ENCODE measurements at regions not wholly inside any gene's neighbourhood (a gene's known extent, or its start where the extent isn't known, plus 50 kb on each side); places are given as distances from the start of the nearest gene placed in this dataset.
A peak's percentile ranks its signal among the peaks of the same experiment; 100 is the strongest.

GRCh38 chr3:72597043-72597442 is 251.2 kb downstream of the SHQ1 start:
- POLR2A ChIA-PET (ENCODE audit: unreplicated experiment), result no interaction called here
- no peaks in the 10 kb centered on the region for H4K20me1 ChIP-seq (ENCODE audit: insufficient read depth)

GRCh38 chr3:72595927-72596610 is 252.2 kb downstream of the SHQ1 start:
- TF ChIP-seq CTCF (conservative IDR thresholded peaks at IDR 0.05) (no peak), EZH2 (IDR thresholded peaks at IDR 0.05; ENCODE audit: low read depth) (no peak)
- Histone ChIP-seq H3K79me2 (ENCODE audit: low read depth) (no peaks in the 10 kb centered on the region), H3K36me3 (ENCODE audit: low read depth) (no peaks in the 10 kb centered on the region), H3K4me3 (no peak overlapping the region), H4K20me1 (ENCODE audit: insufficient read depth) (no peaks in the 10 kb centered on the region), H3K9me3 (ENCODE audit: insufficient read depth, low read depth) (no peaks in the 10 kb centered on the region), H3K27me3 (ENCODE audit: insufficient read depth, low read depth) (no peaks in the 10 kb centered on the region), H2AFZ (no peak overlapping the region), H3K4me2 (no peak overlapping the region), H3K9me2 (ENCODE audit: insufficient read depth) (no peaks in the 10 kb centered on the region), H3F3A (ENCODE audit: insufficient read depth, low read depth) (peaks cover 13% of the 10 kb centered on the region; the same call in 1 of the 2 replicates), H3K4me1 (replicated peaks; ENCODE audit: insufficient read depth) (peaks cover 15% of the 10 kb centered on the region), H3K27ac (no peak overlapping the region)
- BruUV-seq (replicated peaks), result no TSS peak
- ChIA-PET CTCF (no interaction called here), POLR2A (ENCODE audit: unreplicated experiment) (no interaction called here)
- DNase-seq, result peak in 1 of 2 experiments; percentile 27
- intact Hi-C loops (cut with micrococcal nuclease; ENCODE audit: unreplicated experiment), result loop anchor here (10.0 kb wide), 1 partner anchor 111 kb away; no protein-coding TSS in a partner anchor

More at GRCh38 chr3:72597043-72597442, 251.2 kb downstream of the SHQ1 start:
- H3K4me3 ChIP-seq, result no peak overlapping the region
- H3K27me3 ChIP-seq (ENCODE audit: insufficient read depth, low read depth), result no peaks in the 10 kb centered on the region
- H3K9me2 ChIP-seq (ENCODE audit: insufficient read depth), result no peaks in the 10 kb centered on the region
- no TSS peak for BruUV-seq (replicated peaks)
- no peaks in the 10 kb centered on the region for H3K79me2 ChIP-seq (ENCODE audit: low read depth)
- intact Hi-C loops (cut with micrococcal nuclease; ENCODE audit: unreplicated experiment), result loop anchor here (10.0 kb wide), 1 partner anchor 112 kb away; no protein-coding TSS in a partner anchor
- peaks cover 5% of the 10 kb centered on the region for H3K4me1 ChIP-seq (replicated peaks; ENCODE audit: insufficient read depth)
- no peaks in the 10 kb centered on the region for H3K9me3 ChIP-seq (ENCODE audit: insufficient read depth, low read depth)
- no peak for DNase-seq
- H3K4me2 ChIP-seq, result no peak overlapping the region
- H3K27ac ChIP-seq, result no peak overlapping the region
- no peak overlapping the region for H2AFZ ChIP-seq
- TF ChIP-seq EZH2 (IDR thresholded peaks at IDR 0.05; ENCODE audit: low read depth), result no peak
- TF ChIP-seq CTCF (conservative IDR thresholded peaks at IDR 0.05), result no peak
- H3K36me3 ChIP-seq (ENCODE audit: low read depth), result no peaks in the 10 kb centered on the region
- H3F3A ChIP-seq (ENCODE audit: insufficient read depth, low read depth), result peaks cover 4% of the 10 kb centered on the region; the same call in 1 of the 2 replicates
- CTCF ChIA-PET, result no interaction called here

- no peak overlapping the region for H2AFZ ChIP-seq
- no peak overlapping the region for H3K27ac ChIP-seq
- ChIA-PET POLR2A (ENCODE audit: unreplicated experiment) (no interaction called here), CTCF (no interaction called here)
- peaks cover 13% of the 10 kb centered on the region; the same call in 1 of the 2 replicates for H3F3A ChIP-seq (ENCODE audit: insufficient read depth, low read depth)
- no peak for TF ChIP-seq EZH2 (IDR thresholded peaks at IDR 0.05; ENCODE audit: low read depth)
- no peak for TF ChIP-seq CTCF (conservative IDR thresholded peaks at IDR 0.05)
- no peaks in the 10 kb centered on the region for H4K20me1 ChIP-seq (ENCODE audit: insufficient read depth)
- H3K9me3 ChIP-seq (ENCODE audit: insufficient read depth, low read depth), result no peaks in the 10 kb centered on the region
- no peaks in the 10 kb centered on the region for H3K79me2 ChIP-seq (ENCODE audit: low read depth)
- no TSS peak for BruUV-seq (replicated peaks)
- H3K4me1 ChIP-seq (replicated peaks; ENCODE audit: insufficient read depth), result peaks cover 18% of the 10 kb centered on the region
- intact Hi-C loops (cut with micrococcal nuclease; ENCODE audit: unreplicated experiment), result loop anchor here (10.0 kb wide), 1 partner anchor 111 kb away; no protein-coding TSS in a partner anchor
- no peaks in the 10 kb centered on the region for H3K36me3 ChIP-seq (ENCODE audit: low read depth)
- no peaks in the 10 kb centered on the region for H3K9me2 ChIP-seq (ENCODE audit: insufficient read depth)
- H3K4me3 ChIP-seq, result no peak overlapping the region
- no peaks in the 10 kb centered on the region for H3K27me3 ChIP-seq (ENCODE audit: insufficient read depth, low read depth)
- no peak overlapping the region for H3K4me2 ChIP-seq
- no peak for DNase-seq
Measured at GRCh38 chr3:72595376-72595775, 252.9 kb downstream of the SHQ1 start.
